ENCODE measurements at regions not wholly inside any gene's neighbourhood (a gene's known extent, or its start where the extent isn't known, plus 50 kb on each side); places are given as distances from the start of the nearest gene placed in this dataset.

- Histone ChIP-seq H2AK5ac (ENCODE audit: low read depth, low read length) (no peak overlapping the region), H2BK5ac (ENCODE audit: low read depth, low read length, poor library complexity, severe bottlenecking) (peak overlapping the region; percentile 41), H3K14ac (replicated peaks; ENCODE audit: low read depth, low read length) (no peak overlapping the region), H3K23ac (ENCODE audit: low read depth, low read length) (no peak overlapping the region), H2BK20ac (ENCODE audit: low read depth, low read length) (no peak overlapping the region), H3K27ac (ENCODE audit: insufficient read depth, low read length) (no peak overlapping the region), H3K9ac (ENCODE audit: low read depth, low read length) (no peak overlapping the region), H4K8ac (ENCODE audit: low read depth in 2 of 2, low read length in 2 of 2) (no peak overlapping the region), H3K4me3 (ENCODE audit: insufficient read depth, low read depth, low read length) (no peak overlapping the region), H3K9me3 (ENCODE audit: control insufficient read depth, insufficient read depth, low read length) (no peaks in the 10 kb centered on the region), H3K79me1 (ENCODE audit: low read depth in 1 of 2, low read length in 2 of 2) (no peaks in the 10 kb centered on the region), H4K5ac (ENCODE audit: low read depth, low read length) (no peak overlapping the region), H3K4ac (ENCODE audit: low read depth, low read length) (no peak overlapping the region), H2AFZ (replicated peaks; ENCODE audit: low read length, poor library complexity) (no peak overlapping the region), H4K91ac (ENCODE audit: insufficient read depth, low read depth, low read length) (no peak overlapping the region), H3K4me1 (ENCODE audit: control insufficient read depth, insufficient read depth, low read length) (no peaks in the 10 kb centered on the region), H3K4me2 (ENCODE audit: low read depth, low read length) (no peak overlapping the region), H3K36me3 (ENCODE audit: control insufficient read depth, insufficient read depth, low read length) (no peaks in the 10 kb centered on the region), H3K9me1 (ENCODE audit: insufficient read depth, low read length) (no peaks in the 10 kb centered on the region), H4K20me1 (ENCODE audit: insufficient read depth, low read length) (no peaks in the 10 kb centered on the region), H3K27me3 (ENCODE audit: control insufficient read depth, insufficient read depth, low read length) (peaks cover 2% of the 10 kb centered on the region; the same call in 1 of the 2 replicates), H2BK120ac (ENCODE audit: low read depth, low read length) (no peak overlapping the region), H3K56ac (ENCODE audit: extremely low read depth, insufficient read depth, low read length) (no peak overlapping the region), H2AK9ac (replicated peaks; ENCODE audit: low read depth, low read length, poor library complexity) (no peak overlapping the region), H2BK15ac (ENCODE audit: low read depth, low read length) (no peak overlapping the region), H3K18ac (ENCODE audit: low read depth, low read length) (no peak overlapping the region)
- TF ChIP-seq ELK1 (IDR thresholded peaks at IDR 0.05; ENCODE audit: borderline replicate concordance, low read depth, low read length) (no peak), USF2 (IDR thresholded peaks at IDR 0.05; ENCODE audit: low read depth, low read length) (no peak), CHD1 (IDR thresholded peaks at IDR 0.05; ENCODE audit: low read depth, low read length) (no peak), FOS (IDR thresholded peaks at IDR 0.05; ENCODE audit: low read depth, low read length) (no peak), CTCF (conservative IDR thresholded peaks at IDR 0.05; ENCODE audit: low read depth, low read length) (no peak)
- no peak for DNase-seq
- in situ Hi-C loops (cut with MboI; ENCODE audit: low sequenced_read_pairs) (no loop called here), intact Hi-C loops (cut with micrococcal nuclease) (no loop called here), dilution Hi-C loops (cut with HindIII; ENCODE audit: low sequenced_read_pairs, unreplicated experiment) (no loop called here)
- ChIA-PET POLR2A (ENCODE audit: unreplicated experiment) (no interaction called here), CTCF (no interaction called here)
- no peak for ATAC-seq (ENCODE audit: low read depth)
- BruUV-seq (replicated peaks) = no TSS peak
Observed at GRCh38 chr15:87804451-87804850, 452.1 kb downstream of the NTRK3 start.
